HTR-8/SVneo (cell line): ENCODE measurements at regions not wholly inside any gene's neighbourhood (a gene's known extent, or its start where the extent isn't known, plus 50 kb on each side); places are given as distances from the start of the nearest gene placed in this dataset.

ENCODE experiments used
- DNase-seq: peaks from one replicate; pipeline ENCODE4 v3.0.0; 2011; ENCODE audit warnings: low spot score, mixed read lengths; ENCODE audit not compliant: insufficient read length
- FAIRE-seq: peaks from 2 replicates; lab custom pipeline; 2011; peaks lifted over from hg19 to GRCh38; lab: Jason Lieb, UNC

DNA sequence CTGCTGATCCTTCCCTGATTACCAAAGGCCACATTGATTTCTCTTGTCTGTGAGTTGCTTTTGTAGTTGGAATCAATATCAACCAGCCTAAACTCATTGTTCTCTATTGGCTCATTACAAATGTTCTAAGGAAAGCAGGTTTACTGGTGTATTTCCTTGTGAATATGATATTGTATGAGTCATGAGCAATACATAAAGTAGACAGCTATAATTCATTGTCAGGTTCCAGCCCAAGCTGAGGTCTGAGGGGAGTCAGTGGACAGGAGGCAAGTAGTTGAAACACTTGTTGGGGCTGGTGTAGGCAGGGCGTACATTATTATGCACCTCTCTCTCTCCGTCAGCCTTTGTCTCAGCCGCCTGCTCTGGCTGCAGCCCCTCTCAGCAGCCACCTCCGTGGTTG, 451.7 kb downstream of the IPMK start:
- FAIRE-seq (no peak), DNase-seq (no peak)

DNA sequence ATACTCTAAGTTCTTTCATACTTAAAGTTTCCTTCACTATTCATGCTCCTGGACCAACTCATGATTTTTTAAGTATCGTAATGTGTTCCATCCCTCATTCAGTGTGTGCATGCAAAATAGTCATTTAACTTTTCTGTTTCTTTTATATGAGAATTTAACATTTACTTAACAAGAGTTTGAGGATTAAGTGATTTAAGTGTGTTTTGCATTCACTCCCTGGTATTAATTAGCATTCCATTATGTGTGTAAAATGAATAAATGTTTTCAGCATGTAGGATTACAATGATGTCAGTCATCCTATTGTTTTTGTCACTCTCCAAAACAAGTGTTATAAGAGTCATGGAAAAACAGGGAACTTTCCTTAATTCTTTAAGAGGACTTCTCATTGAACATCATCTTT, 457.7 kb downstream of the IPMK start:
- no peak for DNase-seq
- FAIRE-seq: no peak

DNA sequence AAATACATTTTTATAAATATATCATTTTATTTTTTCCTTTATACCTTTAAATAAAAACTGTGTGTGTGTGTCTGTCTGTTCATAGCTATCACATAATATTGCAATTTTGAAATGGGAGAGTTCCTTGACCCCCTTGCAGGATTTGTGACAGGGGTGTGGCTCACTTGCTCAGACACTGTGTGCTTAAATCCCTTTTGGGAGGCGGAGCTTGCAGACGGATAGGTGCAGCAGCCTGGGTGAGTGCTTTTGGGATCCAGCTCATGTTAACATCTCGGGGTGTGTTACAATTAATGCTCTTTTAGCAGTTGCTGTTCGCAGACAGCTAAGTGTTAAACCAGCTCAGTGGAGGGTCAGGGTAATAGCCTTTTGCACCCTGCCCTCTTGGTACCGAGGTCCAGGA, 459.8 kb downstream of the IPMK start:
- DNase-seq (no peak), FAIRE-seq (no peak)

- FAIRE-seq (no peak), DNase-seq (no peak)
Measured at GRCh38 chr10:57806675-57807074, 461.0 kb downstream of the IPMK start.

DNA sequence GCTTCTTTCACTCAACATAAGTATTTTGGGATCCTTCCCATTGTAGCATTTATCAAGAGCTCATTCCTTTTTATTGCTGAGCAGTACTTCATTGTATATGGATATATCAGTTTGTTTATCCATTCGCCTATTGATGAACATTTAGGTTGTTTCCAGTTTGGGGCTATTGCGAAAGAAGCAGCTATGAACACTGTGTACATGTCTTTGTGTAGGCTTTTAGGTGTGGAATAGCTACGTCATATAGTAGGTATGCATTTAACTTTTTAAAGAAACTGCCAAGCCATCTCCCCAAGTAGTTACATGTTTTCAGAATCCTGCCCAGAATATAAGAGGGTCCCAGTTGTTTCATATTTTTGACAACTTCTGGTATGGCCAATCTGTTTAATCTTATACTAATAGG, 468.1 kb downstream of the IPMK start:
- FAIRE-seq: no peak
- no peak for DNase-seq

DNA sequence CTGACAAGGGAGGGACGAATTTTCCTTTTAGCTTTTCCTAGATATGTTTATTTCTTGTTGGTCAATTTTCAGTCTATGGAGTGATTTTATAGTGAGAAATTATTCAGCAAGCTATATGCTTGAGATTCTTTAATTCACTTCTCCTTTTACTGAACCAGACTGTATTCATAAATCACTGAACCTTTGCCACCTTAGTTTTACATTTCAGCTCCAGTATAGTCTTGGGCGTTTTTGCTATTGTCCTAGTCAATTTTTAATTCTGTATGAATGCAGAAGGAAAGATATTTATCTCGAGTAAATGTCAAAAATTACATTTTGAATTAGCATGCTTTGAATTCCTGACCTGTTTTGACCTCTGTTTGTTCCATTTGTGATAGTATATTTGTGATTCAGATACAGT, 468.9 kb downstream of the IPMK start:
- no peak for FAIRE-seq
- DNase-seq: no peak

GRCh38 chr10:57791546-57791945, 476.1 kb downstream of the IPMK start:
- FAIRE-seq (no peak), DNase-seq (no peak)

DNA sequence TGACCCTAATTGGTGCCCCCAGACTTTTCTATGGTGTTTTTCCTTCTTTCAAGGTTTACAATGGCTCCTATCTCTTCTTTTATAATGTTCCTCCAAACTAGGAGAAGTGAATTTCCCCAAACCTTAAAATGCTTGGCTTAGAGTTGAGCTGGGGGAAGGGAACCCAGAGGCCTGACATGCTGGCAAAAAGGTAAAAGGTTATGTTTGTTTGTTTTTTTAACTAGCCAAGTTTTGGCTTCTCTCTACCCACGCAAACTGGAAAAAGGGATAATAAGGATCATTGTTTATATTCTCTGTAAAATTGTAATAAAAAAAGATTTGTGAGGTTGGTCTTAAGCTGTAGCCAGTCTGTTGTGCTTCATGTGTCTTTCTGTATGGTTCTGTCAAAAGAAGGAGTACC, 477.0 kb downstream of the IPMK start:
- DNase-seq: no peak

DNA sequence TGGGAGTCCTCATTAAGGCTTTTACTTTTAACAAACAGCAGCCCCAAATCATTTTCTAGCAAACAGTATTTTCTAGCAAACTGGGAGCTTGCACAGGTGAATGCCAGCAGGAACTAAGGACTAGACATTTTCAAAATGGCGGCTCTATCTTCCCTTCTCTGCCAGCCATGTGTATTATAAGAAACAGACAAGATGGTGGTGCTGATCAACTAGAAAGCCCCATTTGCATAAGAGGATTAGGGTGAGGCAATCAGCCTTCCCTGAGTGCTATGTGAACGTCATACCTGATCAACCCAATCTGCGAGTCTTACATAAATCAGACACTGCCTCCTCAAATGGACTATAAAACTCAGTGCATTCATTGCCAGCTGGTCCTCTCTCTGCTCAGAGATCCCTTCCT, 479.6 kb downstream of the IPMK start:
- no peak for FAIRE-seq
- DNase-seq: no peak

More for the DNA sequence above, 477.0 kb downstream of the IPMK start:
- no peak for FAIRE-seq

DNA sequence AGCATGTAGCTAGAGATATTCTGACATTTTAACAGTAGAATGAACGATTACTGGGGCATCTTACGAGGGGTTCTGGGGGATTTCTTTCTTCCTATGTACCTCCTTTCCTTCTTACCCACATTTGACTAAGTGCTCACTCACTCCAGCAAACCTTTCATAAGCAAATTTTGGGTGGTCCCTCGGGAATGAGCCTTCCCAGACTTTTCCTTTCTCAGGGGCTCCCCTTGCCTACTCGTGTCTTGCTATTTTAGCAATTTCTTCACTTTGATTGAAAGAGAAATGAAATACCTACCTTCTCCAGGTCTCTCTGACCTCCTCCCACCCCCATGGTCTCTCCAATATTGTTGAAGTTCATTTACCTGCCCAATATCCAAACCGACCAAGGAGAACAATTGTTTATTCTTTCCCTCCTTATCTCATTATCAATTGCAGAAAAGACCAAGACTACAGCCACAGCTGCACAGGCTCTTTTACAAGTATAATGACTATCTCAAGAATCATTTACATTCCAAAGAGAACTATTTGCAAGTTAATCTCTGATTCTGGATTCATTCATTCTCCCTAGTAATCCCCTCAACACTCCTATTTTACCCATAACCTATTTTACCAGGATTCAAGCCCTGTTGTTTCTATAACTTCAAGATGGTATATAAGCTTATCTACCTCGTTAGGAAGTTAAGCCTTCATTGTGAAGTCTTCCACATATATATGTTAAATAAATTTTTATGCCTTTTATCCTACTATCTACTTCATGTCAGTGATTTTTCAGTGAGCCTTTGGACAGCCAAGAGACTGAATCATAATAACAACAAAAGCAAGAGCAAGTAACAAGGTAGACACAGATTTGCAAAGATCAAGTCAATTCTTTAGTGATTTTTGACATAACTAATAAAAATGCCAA, 480.6 kb downstream of the IPMK start:
- no peak for DNase-seq
- FAIRE-seq: no peak

GRCh38 chr10:57786331-57786730, 481.4 kb downstream of the IPMK start:
- FAIRE-seq (no peak), DNase-seq (no peak)

DNA sequence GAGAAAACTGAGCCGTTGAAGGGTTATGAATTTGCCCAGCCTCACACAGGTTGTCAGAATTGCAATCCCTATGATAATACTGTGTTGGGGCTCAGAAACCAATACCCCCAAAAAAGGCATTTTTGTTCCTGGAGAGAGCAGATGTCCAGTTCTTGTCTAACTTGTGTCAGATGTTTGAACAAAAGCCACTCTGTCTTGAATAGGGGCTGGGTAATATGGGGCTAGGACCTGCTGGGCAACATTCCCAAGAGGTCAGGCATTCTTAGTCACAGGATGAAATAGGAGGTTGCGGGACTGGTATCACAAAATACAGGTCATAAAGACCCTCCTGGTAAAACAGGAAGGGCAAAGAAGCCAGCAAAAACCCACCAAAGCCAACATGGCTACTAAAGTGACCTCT, 482.1 kb downstream of the IPMK start:
- FAIRE-seq (no peak), DNase-seq (no peak)

- FAIRE-seq (no peak), DNase-seq (no peak)
Measured at GRCh38 chr10:57785068-57785467, 482.6 kb downstream of the IPMK start.

DNA sequence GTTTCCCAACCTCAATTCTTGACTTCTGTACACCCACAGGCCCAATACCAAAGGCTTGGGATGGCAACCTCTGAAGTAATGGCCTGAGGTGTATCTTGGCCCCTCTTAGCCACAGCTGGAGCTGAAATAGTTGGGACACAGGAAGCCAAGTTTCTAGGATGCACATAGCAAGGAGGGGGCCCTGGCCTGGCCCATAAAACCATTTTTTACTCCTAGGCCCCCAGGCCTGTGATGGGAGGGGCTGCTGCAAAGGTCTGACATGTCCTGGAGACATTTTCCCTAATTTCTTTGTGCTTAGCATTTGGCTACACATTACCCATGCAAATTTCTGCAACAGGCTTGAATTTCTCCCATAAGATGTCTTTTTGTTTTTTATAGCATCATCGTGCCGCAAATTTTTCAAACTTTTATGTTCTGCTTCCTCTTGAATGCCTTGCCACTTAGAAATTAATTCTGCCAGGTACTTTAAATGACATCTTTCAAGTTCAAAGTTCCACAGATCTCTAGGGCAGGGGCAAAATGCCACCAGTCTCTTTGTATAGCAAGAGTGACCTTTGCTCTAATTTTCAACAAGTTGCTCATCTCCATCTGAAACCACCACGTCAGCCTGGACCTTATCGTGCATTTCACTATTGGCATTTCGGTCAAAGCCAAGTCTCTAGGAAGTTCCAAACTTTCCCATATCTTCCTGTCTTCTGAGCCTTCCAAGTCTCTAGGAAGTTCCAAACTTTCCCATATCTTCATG, 490.8 kb downstream of the IPMK start:
- DNase-seq (no peak), FAIRE-seq (no peak)

DNA sequence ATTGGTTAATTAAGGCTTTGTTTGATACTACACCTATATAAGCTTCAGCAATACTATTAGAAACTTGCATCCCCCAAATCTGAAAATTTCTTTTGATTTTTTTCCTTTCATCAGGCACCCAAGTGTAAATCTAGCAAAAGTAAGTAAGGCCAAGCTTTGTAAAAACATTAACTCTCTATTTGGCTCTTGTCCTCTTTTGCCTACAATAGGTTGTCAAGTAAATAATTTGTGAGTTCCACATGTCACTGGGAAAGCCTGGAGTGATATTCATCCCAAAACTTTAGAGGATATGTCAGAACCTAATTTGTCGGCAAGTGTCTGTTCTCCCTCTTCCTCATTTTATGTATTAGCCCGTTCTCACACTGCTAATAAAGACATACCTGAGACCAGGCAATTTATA, 492.4 kb downstream of the IPMK start:
- no peak for FAIRE-seq

DNA sequence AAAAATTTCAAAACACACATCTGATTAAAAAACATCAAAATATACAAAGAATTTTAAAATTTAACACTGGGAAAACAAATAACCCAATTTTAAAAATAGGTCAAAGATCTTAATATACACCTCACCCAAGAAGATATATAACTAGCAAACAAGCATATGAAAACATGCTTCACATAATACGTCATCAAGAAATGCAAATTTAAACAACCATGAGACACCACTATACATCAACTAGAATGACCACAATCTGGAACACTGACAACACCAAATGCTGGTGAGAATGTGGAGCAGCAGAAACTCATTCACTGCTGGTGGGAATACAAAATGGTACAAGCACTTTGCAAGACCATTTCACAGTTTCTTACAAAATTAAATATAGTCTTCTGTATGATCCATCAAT, 498.4 kb downstream of the IPMK start:
- no peak for DNase-seq
- no peak for FAIRE-seq

More for the DNA sequence above, 492.4 kb downstream of the IPMK start:
- no peak for DNase-seq

DNA sequence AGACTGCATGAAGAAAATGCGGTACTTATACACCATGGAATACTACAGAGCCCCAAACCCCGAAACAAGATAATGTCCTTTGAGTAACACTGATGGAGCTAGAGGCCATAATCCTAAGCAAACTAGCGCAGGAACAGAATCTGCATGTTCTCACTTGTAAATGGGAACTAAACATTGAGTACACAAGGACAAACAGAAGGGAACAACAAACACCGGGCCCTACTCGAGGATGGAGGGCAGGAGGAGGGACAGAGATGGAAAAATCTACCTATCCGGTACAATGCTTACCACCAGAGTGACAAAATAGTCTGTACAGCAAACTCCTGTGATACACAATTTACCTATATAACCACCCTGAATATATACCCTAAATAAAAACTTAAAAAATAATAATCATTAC, 507.9 kb downstream of the IPMK start:
- FAIRE-seq (no peak), DNase-seq (no peak)

DNA sequence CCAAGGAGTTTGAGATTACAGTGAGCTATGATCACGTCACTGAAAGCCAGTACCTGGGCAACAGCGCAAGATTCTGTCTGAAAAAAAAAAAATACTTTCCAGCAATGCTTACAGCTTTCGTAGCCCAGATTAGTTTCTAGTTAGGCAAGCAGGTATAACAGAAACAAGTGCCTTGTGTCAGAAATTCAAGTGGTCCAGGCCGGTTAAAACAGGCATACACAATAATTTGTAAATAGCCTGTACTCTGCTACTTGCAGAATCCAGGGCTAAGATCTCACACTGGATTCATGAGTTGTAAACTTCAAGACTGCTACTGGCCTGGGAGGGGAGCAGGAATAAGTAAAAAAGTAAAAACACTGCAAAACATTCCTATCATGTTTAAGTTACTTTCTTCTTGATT, 512.9 kb downstream of the IPMK start:
- FAIRE-seq: no peak
- DNase-seq: no peak

DNA sequence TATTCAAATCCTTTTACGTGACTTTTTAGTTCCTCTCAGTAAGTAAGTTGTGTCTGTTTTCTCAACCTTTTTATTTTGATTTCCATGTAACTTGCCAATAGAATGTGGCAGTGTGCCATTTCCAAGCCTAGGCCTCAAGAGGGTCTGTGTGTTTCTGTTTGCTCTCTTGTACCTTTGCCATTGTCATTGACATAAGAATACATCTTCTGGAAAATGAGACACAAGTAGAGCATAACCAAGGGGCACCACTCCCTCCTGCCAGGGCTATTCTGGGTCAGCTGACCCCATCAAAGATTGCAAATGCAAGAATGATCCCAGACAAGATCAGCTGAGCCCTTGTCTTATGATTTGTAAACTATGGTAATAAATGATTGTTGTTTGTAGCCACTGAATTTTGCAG, 524.0 kb downstream of the IPMK start:
- DNase-seq: no peak
- no peak for FAIRE-seq

GRCh38 chr10:57741751-57742150, 525.9 kb downstream of the IPMK start:
- no peak for FAIRE-seq

DNA sequence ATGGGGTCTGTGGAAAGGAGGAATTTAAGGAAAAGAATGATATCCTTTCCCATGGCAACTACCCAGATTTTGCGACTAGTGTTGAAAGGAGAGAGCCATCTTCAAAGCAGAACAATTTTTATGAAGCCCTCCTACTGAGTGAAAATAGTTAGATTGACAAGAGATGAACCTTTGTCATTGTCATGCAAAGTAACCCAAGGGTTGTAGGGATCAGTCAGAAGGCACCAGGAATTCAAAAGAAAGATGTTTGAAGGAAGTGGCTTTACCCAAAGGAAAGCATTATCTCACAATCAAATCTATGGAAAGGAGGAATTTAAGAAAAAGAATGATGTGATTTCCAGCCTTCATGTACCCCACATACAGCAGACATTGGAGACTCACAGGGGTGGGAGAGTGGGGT, 544.4 kb downstream of the IPMK start:
- DNase-seq (no peak), FAIRE-seq (no peak)

More at GRCh38 chr10:57741751-57742150, 525.9 kb downstream of the IPMK start:
- no peak for DNase-seq
